ENCODE measurements at regions not wholly inside any gene's neighbourhood (a gene's known extent, or its start where the extent isn't known, plus 50 kb on each side); places are given as distances from the start of the nearest gene placed in this dataset.

DNA sequence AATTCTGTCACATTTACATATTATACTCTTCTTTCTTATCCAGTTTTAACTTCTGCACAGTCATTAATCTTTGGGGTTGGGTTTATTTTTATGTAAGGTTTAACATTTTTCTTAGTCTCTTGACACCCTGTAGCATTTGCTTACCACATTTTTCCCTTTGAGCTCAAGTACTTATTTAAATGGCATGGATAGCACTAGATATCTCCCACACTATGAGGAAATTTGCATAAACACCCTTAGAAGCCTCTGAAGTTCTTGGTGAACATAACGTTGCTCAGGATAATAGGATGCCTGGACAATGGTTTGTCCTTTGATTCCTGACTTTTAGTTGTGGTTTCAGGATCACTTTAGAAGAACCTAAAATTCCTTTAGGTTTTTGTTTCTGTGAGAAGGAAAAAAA, 338.9 kb downstream of the PCDH17 start:
- Histone ChIP-seq H3K36me3 (ENCODE audit: insufficient read depth) (no peaks in the 10 kb centered on the region), H3F3A (replicated peaks; ENCODE audit: low read depth) (no peaks in the 10 kb centered on the region), H3K9me2 (ENCODE audit: insufficient read depth) (no peaks in the 10 kb centered on the region; the same call in 1 of the 2 replicates), H3K79me2 (replicated peaks; ENCODE audit: insufficient read depth) (no peaks in the 10 kb centered on the region), H3K4me3 (no peak overlapping the region), H3K4me2 (no peak overlapping the region), H4K20me1 (replicated peaks; ENCODE audit: insufficient read depth) (no peaks in the 10 kb centered on the region), H3K27me3 (ENCODE audit: insufficient read depth) (no peaks in the 10 kb centered on the region), H3K4me1 (ENCODE audit: insufficient read depth) (no peaks in the 10 kb centered on the region), H2AFZ (peak overlapping the region; percentile 21; the same call in 1 of the 2 replicates), H3K27ac (ENCODE audit: low read depth) (no peak overlapping the region)
- Mint-ChIP-seq H3K27ac (no peak overlapping the region), H3K4me1 (no peaks in the 10 kb centered on the region), H3K9me3 (peaks cover 35% of the 10 kb centered on the region), H3K4me3 (no peak overlapping the region), H3K27me3 (ENCODE audit: insufficient read depth, low read depth, poor library complexity) (no peaks in the 10 kb centered on the region), H3K36me3 (ENCODE audit: low read depth) (peaks cover 22% of the 10 kb centered on the region)
- no peak for TF ChIP-seq EZH2 (IDR thresholded peaks at IDR 0.05; ENCODE audit: low read depth, unreplicated experiment)
- TF ChIP-seq, protein P1, sequence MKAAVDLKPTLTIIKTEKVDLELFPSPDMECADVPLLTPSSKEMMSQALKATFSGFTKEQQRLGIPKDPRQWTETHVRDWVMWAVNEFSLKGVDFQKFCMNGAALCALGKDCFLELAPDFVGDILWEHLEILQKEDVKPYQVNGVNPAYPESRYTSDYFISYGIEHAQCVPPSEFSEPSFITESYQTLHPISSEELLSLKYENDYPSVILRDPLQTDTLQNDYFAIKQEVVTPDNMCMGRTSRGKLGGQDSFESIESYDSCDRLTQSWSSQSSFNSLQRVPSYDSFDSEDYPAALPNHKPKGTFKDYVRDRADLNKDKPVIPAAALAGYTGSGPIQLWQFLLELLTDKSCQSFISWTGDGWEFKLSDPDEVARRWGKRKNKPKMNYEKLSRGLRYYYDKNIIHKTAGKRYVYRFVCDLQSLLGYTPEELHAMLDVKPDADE (IDR thresholded peaks at IDR 0.05): no peak
- ATAC-seq (no peak), DNase-seq (ENCODE audit: low spot score) (no peak)

DNA sequence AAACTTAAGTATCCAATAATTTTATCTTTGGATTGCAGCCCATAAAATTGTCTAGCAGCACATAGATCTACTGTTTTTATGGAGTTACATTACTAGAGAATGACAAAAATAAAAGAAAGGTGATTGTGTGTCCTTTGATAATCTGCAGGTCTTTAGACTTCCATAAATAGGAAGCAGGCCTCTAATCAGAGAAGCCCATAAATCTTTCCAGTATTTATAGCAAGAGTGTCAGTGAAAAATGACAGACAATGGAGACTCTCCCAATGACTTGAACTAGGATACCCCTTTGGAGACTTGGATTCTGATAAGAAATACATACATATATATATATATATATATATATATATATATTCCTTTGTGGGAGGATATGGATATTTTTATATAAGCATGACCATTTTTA, 351.2 kb downstream of the PCDH17 start:
- H4K20me1 ChIP-seq (replicated peaks; ENCODE audit: insufficient read depth): no peaks in the 10 kb centered on the region
- Mint-ChIP-seq H3K36me3 (ENCODE audit: low read depth) (no peaks in the 10 kb centered on the region; the same call in 2 of the 3 replicates), H3K27ac (no peak overlapping the region), H3K27me3 (ENCODE audit: insufficient read depth, low read depth, poor library complexity) (no peaks in the 10 kb centered on the region), H3K4me3 (no peak overlapping the region), H3K9me3 (peaks cover 4% of the 10 kb centered on the region; the same call in 1 of the 3 replicates), H3K4me1 (no peaks in the 10 kb centered on the region)
- H3K27me3 ChIP-seq (ENCODE audit: insufficient read depth): no peaks in the 10 kb centered on the region
- H3K4me1 ChIP-seq (ENCODE audit: insufficient read depth): no peaks in the 10 kb centered on the region
- no peak overlapping the region for H3K4me2 ChIP-seq
- no peak for DNase-seq (ENCODE audit: low spot score)
- H3K36me3 ChIP-seq (ENCODE audit: insufficient read depth): no peaks in the 10 kb centered on the region
- no peak overlapping the region for H3K27ac ChIP-seq (ENCODE audit: low read depth)
- no peaks in the 10 kb centered on the region for H3K9me2 ChIP-seq (ENCODE audit: insufficient read depth)
- no peak overlapping the region for H3K4me3 ChIP-seq
- ATAC-seq: no peak
- H2AFZ ChIP-seq: no peak overlapping the region
- no peaks in the 10 kb centered on the region for H3K79me2 ChIP-seq (replicated peaks; ENCODE audit: insufficient read depth)
- H3F3A ChIP-seq (replicated peaks; ENCODE audit: low read depth): no peaks in the 10 kb centered on the region
- TF ChIP-seq CREB1 (CRISPR knock-in tag; IDR thresholded peaks at IDR 0.05; ENCODE audit: low read depth) (no peak), ZNF331 (CRISPR knock-in tag; IDR thresholded peaks at IDR 0.05; ENCODE audit: low read depth) (no peak), NANOG (IDR thresholded peaks at IDR 0.05; ENCODE audit: borderline replicate concordance) (no peak), POLR2AphosphoS5 (IDR thresholded peaks at IDR 0.05; ENCODE audit: low read depth) (no peak), JUNB (IDR thresholded peaks at IDR 0.05; ENCODE audit: unreplicated experiment) (no peak), ZNF114 (CRISPR knock-in tag; IDR thresholded peaks at IDR 0.05) (no peak), STAT1 (IDR thresholded peaks at IDR 0.05; ENCODE audit: unreplicated experiment) (no peak)
- TF ChIP-seq, protein P1 (IDR thresholded peaks at IDR 0.05): no peak
- TF ChIP-seq, protein P2, sequence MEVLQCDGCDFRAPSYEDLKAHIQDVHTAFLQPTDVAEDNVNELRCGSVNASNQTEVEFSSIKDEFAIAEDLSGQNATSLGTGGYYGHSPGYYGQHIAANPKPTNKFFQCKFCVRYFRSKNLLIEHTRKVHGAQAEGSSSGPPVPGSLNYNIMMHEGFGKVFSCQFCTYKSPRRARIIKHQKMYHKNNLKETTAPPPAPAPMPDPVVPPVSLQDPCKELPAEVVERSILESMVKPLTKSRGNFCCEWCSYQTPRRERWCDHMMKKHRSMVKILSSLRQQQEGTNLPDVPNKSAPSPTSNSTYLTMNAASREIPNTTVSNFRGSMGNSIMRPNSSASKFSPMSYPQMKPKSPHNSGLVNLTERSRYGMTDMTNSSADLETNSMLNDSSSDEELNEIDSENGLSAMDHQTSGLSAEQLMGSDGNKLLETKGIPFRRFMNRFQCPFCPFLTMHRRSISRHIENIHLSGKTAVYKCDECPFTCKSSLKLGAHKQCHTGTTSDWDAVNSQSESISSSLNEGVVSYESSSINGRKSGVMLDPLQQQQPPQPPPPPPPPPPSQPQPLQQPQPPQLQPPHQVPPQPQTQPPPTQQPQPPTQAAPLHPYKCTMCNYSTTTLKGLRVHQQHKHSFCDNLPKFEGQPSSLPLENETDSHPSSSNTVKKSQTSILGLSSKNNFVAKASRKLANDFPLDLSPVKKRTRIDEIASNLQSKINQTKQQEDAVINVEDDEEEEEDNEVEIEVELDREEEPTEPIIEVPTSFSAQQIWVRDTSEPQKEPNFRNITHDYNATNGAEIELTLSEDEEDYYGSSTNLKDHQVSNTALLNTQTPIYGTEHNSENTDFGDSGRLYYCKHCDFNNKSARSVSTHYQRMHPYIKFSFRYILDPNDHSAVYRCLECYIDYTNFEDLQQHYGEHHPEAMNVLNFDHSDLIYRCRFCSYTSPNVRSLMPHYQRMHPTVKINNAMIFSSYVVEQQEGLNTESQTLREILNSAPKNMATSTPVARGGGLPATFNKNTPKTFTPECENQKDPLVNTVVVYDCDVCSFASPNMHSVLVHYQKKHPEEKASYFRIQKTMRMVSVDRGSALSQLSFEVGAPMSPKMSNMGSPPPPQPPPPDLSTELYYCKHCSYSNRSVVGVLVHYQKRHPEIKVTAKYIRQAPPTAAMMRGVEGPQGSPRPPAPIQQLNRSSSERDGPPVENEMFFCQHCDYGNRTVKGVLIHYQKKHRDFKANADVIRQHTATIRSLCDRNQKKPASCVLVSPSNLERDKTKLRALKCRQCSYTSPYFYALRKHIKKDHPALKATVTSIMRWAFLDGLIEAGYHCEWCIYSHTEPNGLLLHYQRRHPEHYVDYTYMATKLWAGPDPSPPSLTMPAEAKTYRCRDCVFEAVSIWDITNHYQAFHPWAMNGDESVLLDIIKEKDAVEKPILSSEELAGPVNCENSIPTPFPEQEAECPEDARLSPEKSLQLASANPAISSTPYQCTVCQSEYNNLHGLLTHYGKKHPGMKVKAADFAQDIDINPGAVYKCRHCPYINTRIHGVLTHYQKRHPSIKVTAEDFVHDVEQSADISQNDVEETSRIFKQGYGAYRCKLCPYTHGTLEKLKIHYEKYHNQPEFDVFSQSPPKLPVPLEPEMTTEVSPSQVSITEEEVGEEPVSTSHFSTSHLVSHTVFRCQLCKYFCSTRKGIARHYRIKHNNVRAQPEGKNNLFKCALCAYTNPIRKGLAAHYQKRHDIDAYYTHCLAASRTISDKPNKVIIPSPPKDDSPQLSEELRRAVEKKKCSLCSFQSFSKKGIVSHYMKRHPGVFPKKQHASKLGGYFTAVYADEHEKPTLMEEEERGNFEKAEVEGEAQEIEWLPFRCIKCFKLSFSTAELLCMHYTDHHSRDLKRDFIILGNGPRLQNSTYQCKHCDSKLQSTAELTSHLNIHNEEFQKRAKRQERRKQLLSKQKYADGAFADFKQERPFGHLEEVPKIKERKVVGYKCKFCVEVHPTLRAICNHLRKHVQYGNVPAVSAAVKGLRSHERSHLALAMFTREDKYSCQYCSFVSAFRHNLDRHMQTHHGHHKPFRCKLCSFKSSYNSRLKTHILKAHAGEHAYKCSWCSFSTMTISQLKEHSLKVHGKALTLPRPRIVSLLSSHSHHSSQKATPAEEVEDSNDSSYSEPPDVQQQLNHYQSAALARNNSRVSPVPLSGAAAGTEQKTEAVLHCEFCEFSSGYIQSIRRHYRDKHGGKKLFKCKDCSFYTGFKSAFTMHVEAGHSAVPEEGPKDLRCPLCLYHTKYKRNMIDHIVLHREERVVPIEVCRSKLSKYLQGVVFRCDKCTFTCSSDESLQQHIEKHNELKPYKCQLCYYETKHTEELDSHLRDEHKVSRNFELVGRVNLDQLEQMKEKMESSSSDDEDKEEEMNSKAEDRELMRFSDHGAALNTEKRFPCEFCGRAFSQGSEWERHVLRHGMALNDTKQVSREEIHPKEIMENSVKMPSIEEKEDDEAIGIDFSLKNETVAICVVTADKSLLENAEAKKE (CRISPR knock-in tag; IDR thresholded peaks at IDR 0.05): no peak
- TF ChIP-seq, protein P3, sequence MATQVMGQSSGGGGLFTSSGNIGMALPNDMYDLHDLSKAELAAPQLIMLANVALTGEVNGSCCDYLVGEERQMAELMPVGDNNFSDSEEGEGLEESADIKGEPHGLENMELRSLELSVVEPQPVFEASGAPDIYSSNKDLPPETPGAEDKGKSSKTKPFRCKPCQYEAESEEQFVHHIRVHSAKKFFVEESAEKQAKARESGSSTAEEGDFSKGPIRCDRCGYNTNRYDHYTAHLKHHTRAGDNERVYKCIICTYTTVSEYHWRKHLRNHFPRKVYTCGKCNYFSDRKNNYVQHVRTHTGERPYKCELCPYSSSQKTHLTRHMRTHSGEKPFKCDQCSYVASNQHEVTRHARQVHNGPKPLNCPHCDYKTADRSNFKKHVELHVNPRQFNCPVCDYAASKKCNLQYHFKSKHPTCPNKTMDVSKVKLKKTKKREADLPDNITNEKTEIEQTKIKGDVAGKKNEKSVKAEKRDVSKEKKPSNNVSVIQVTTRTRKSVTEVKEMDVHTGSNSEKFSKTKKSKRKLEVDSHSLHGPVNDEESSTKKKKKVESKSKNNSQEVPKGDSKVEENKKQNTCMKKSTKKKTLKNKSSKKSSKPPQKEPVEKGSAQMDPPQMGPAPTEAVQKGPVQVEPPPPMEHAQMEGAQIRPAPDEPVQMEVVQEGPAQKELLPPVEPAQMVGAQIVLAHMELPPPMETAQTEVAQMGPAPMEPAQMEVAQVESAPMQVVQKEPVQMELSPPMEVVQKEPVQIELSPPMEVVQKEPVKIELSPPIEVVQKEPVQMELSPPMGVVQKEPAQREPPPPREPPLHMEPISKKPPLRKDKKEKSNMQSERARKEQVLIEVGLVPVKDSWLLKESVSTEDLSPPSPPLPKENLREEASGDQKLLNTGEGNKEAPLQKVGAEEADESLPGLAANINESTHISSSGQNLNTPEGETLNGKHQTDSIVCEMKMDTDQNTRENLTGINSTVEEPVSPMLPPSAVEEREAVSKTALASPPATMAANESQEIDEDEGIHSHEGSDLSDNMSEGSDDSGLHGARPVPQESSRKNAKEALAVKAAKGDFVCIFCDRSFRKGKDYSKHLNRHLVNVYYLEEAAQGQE (IDR thresholded peaks at IDR 0.05; ENCODE audit: unreplicated experiment): no peak

Data from GM23338 (cell line).